ENCODE measurements at regions not wholly inside any gene's neighbourhood (a gene's known extent, or its start where the extent isn't known, plus 50 kb on each side); places are given as distances from the start of the nearest gene placed in this dataset.

DNA sequence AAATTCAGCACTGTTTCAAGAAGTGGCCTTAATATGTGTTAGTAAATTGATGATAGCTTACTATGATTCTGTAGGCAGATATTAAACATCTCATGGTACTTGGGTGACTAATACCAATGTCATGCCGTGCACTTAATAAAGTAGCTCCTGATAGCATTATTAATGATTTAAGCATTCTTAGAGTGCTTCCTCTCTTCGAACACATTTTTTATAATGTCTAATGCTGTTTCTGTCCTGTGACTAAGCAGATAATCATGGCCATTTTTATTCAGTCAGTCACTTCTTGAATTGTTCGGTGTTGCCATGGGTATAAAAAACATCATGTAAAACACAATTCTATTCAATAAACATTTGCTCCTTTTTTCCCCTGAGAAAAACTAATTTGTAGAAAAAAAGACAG, 804.6 kb upstream of the ADGRL4 start:
- TF ChIP-seq, protein P1, sequence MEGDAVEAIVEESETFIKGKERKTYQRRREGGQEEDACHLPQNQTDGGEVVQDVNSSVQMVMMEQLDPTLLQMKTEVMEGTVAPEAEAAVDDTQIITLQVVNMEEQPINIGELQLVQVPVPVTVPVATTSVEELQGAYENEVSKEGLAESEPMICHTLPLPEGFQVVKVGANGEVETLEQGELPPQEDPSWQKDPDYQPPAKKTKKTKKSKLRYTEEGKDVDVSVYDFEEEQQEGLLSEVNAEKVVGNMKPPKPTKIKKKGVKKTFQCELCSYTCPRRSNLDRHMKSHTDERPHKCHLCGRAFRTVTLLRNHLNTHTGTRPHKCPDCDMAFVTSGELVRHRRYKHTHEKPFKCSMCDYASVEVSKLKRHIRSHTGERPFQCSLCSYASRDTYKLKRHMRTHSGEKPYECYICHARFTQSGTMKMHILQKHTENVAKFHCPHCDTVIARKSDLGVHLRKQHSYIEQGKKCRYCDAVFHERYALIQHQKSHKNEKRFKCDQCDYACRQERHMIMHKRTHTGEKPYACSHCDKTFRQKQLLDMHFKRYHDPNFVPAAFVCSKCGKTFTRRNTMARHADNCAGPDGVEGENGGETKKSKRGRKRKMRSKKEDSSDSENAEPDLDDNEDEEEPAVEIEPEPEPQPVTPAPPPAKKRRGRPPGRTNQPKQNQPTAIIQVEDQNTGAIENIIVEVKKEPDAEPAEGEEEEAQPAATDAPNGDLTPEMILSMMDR (IDR thresholded peaks at IDR 0.05), result no peak
- TF ChIP-seq POLR2A (IDR thresholded peaks at IDR 0.05), result no peak

All from breast epithelium (tissue), 3 donors.